ENCODE measurements at regions not wholly inside any gene's neighbourhood (a gene's known extent, or its start where the extent isn't known, plus 50 kb on each side); places are given as distances from the start of the nearest gene placed in this dataset.
"Not testable (repeated sequence)": the region's sequence is repeated elsewhere in the genome, so short reads cannot be mapped to it uniquely, and the experiment has no call there.

GRCh38 chr11:55431541-55431940 lies 63.8 kb downstream of the OR4A15 start:
- H3K4me1 ChIP-seq (replicated peaks in 1 of 2; ENCODE audit: control insufficient read depth in 2 of 2, insufficient read depth in 2 of 2, low read length in 2 of 2); H3K27ac ChIP-seq (ENCODE audit: extremely low read depth, low read depth, low read length); H3K9me1 ChIP-seq (ENCODE audit: control insufficient read depth, insufficient read depth, low read length); CTCF ChIA-PET (ENCODE audit: low intra/inter-chr PET ratio); H3K4me3 ChIP-seq; H3K27me3 ChIP-seq (ENCODE audit: control insufficient read depth in 2 of 2, insufficient read depth in 2 of 2, low read length in 2 of 2); H3K79me2 ChIP-seq (ENCODE audit: control insufficient read depth, insufficient read depth, low read length); H3K4me2 ChIP-seq (ENCODE audit: insufficient read depth, low read length); H3K9ac ChIP-seq (ENCODE audit: insufficient read depth in 1 of 2, low read depth in 2 of 2, low read length in 2 of 2); H3K9me3 ChIP-seq (replicated peaks; ENCODE audit: control insufficient read depth, insufficient read depth, low read depth, low read length); BruUV-seq (replicated peaks); in situ Hi-C loops (cut with MboI); intact Hi-C loops (cut with micrococcal nuclease); POLR2A ChIA-PET; H3K36me3 ChIP-seq (ENCODE audit: control insufficient read depth, insufficient read depth, low read length); ATAC-seq; DNase-seq (ENCODE audit: extremely low read depth in 1 of 4, low spot score in 3 of 4); FAIRE-seq; H4K20me1 ChIP-seq (replicated peaks; ENCODE audit: control insufficient read depth, insufficient read depth, low read length); H2AFZ ChIP-seq (ENCODE audit: low read depth, low read length): not testable (repeated sequence)
- WGBS (ENCODE audit: insufficient coverage, low coverage, missing lambda C conversion rate), result 0% methylated on average over 3 of the region's 3 CpGs

- Histone ChIP-seq H4K20me1 (replicated peaks; ENCODE audit: control insufficient read depth, insufficient read depth, low read length) (no peaks in the 10 kb centered on the region), H3K27ac (ENCODE audit: extremely low read depth, low read depth, low read length) (no peak overlapping the region), H3K27me3 (ENCODE audit: control insufficient read depth in 2 of 2, insufficient read depth in 2 of 2, low read length in 2 of 2) (no peaks in the 10 kb centered on the region), H3K9me1 (ENCODE audit: control insufficient read depth, insufficient read depth, low read length) (no peaks in the 10 kb centered on the region), H3K9ac (ENCODE audit: insufficient read depth in 1 of 2, low read depth in 2 of 2, low read length in 2 of 2) (no peak overlapping the region), H2AFZ (ENCODE audit: low read depth, low read length) (no peak overlapping the region), H3K4me3 (no peak overlapping the region), H3K4me1 (replicated peaks in 1 of 2; ENCODE audit: control insufficient read depth in 2 of 2, insufficient read depth in 2 of 2, low read length in 2 of 2) (no peaks in the 10 kb centered on the region), H3K9me3 (replicated peaks; ENCODE audit: control insufficient read depth, insufficient read depth, low read depth, low read length) (no peaks in the 10 kb centered on the region; the same call in 1 of the 2 replicates), H3K36me3 (ENCODE audit: control insufficient read depth, insufficient read depth, low read length) (no peaks in the 10 kb centered on the region), H3K4me2 (ENCODE audit: insufficient read depth, low read length) (no peak overlapping the region), H3K79me2 (ENCODE audit: control insufficient read depth, insufficient read depth, low read length) (no peaks in the 10 kb centered on the region)
- intact Hi-C loops (cut with micrococcal nuclease) (no loop called here), in situ Hi-C loops (cut with MboI) (no loop called here)
- BruUV-seq (replicated peaks), result no TSS peak
- ChIA-PET CTCF (ENCODE audit: low intra/inter-chr PET ratio) (no interaction called here), POLR2A (no interaction called here)
- ATAC-seq, result no peak
- no peak for DNase-seq (ENCODE audit: extremely low read depth in 1 of 4, low spot score in 3 of 4)
- TF ChIP-seq KLF10 (CRISPR knock-in tag; IDR thresholded peaks at IDR 0.05), result no peak
- TF ChIP-seq NEUROD1 (IDR thresholded peaks at IDR 0.05; ENCODE audit: borderline replicate concordance, low read depth, low read length, partially characterized antibody), result no peak
- TF ChIP-seq, protein P1, sequence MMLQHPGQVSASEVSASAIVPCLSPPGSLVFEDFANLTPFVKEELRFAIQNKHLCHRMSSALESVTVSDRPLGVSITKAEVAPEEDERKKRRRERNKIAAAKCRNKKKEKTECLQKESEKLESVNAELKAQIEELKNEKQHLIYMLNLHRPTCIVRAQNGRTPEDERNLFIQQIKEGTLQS (IDR thresholded peaks at IDR 0.05), result no peak
- TF ChIP-seq, protein P1 (CRISPR knock-in tag; conservative IDR thresholded peaks at IDR 0.05), result no peak
- TF ChIP-seq, protein P2, sequence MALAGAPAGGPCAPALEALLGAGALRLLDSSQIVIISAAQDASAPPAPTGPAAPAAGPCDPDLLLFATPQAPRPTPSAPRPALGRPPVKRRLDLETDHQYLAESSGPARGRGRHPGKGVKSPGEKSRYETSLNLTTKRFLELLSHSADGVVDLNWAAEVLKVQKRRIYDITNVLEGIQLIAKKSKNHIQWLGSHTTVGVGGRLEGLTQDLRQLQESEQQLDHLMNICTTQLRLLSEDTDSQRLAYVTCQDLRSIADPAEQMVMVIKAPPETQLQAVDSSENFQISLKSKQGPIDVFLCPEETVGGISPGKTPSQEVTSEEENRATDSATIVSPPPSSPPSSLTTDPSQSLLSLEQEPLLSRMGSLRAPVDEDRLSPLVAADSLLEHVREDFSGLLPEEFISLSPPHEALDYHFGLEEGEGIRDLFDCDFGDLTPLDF (CRISPR knock-in tag; IDR thresholded peaks at IDR 0.05), result no peak
- TF ChIP-seq HMG20A (CRISPR knock-in tag; conservative IDR thresholded peaks at IDR 0.05), result no peak
- TF ChIP-seq PKNOX1 (IDR thresholded peaks at IDR 0.05), result no peak
- TF ChIP-seq ZNF175 (CRISPR knock-in tag; IDR thresholded peaks at IDR 0.05; ENCODE audit: low read depth), result no peak
- no peak for TF ChIP-seq TCFL5 (CRISPR knock-in tag; conservative IDR thresholded peaks at IDR 0.05)
- TF ChIP-seq EZH2 (IDR thresholded peaks at IDR 0.05; ENCODE audit: borderline replicate concordance, low read depth, low read length), result no peak
- no peak for TF ChIP-seq ZNF324 (CRISPR knock-in tag; IDR thresholded peaks at IDR 0.05)
- FAIRE-seq, result no peak
- WGBS (ENCODE audit: insufficient coverage, low coverage, missing lambda C conversion rate), result 0% methylated on average over 2 of the region's 2 CpGs
These were observed 89.9 kb downstream of the OR4A15 start for GRCh38 chr11:55457641-55458040.
